B cell (primary cell): ENCODE measurements at regions not wholly inside any gene's neighbourhood (a gene's known extent, or its start where the extent isn't known, plus 50 kb on each side); places are given as distances from the start of the nearest gene placed in this dataset.

Source experiments
- EZH2 ChIP-seq: IDR thresholded peaks from 2 replicates; pipeline ENCODE4 v1.6.1; 2012; ENCODE audit warnings: borderline replicate concordance, low read depth, mild to moderate bottlenecking, moderate library complexity, low read length; ENCODE audit not compliant: insufficient read depth, poor library complexity, severe bottlenecking
- TF ChIP-seq, protein P1 (sequence below): fragments of 200-600 bp; IDR thresholded peaks from one replicate; pipeline ENCODE4 v1.8.0; 2022; ENCODE audit warnings: antibody characterized with exemption, mild to moderate bottlenecking

DNA sequence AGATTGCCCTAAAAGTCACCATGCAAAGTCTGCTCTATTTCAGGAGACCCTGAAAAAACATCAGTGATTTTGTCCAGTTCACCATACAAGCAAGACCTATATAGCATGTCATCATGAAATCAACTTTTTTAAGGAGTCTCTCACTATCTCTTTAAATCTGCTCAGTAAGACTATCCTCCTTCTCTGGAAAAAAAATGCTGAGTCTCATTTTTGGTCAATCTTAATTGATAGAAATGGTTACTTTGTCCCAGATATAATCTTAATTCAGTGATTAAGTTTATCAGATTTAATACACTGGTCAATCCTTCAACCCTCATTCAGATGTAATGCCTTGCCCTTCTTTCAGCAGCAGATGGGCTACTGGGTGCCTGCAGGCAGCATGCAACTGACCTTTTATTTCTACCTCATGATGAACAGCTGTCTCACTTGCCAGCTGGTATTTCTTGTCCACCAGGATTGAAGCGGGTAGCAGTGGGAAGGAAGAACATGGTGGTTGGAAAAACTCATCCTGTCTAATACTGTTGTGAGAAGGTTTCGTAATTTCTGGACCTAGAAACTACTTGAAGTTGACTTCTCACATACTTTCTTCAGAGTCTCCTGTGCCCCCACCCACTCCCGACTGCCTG, 375.3 kb downstream of the DNAH5 start:
- TF ChIP-seq, protein P1, sequence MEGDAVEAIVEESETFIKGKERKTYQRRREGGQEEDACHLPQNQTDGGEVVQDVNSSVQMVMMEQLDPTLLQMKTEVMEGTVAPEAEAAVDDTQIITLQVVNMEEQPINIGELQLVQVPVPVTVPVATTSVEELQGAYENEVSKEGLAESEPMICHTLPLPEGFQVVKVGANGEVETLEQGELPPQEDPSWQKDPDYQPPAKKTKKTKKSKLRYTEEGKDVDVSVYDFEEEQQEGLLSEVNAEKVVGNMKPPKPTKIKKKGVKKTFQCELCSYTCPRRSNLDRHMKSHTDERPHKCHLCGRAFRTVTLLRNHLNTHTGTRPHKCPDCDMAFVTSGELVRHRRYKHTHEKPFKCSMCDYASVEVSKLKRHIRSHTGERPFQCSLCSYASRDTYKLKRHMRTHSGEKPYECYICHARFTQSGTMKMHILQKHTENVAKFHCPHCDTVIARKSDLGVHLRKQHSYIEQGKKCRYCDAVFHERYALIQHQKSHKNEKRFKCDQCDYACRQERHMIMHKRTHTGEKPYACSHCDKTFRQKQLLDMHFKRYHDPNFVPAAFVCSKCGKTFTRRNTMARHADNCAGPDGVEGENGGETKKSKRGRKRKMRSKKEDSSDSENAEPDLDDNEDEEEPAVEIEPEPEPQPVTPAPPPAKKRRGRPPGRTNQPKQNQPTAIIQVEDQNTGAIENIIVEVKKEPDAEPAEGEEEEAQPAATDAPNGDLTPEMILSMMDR, result no peak
- no peak for TF ChIP-seq EZH2
